B cell (primary cell): ENCODE measurements at regions not wholly inside any gene's neighbourhood (a gene's known extent, or its start where the extent isn't known, plus 50 kb on each side); places are given as distances from the start of the nearest gene placed in this dataset.

Source experiments
- ATAC-seq: fragments of 200-7000 bp; cut with Tn5 transposase; one replicate; pipeline ENCODE4 v1.10.0; 2021; ENCODE audit warnings: low read depth, mild to moderate bottlenecking, moderate number of reproducible peaks, moderate library complexity
- CTCF ChIA-PET: fragments of 350-600 bp; sonication (Branson Sonifier 250); formaldehyde crosslinking; loops from one replicate; lab custom pipeline; 2021; ENCODE audit warnings: antibody characterized with exemption, inconsistent platforms; lab: Charles Lee
- POLR2A ChIA-PET: fragments of 350-600 bp; sonication (Branson Sonifier 250); formaldehyde crosslinking; loops from one replicate; lab custom pipeline; 2021; ENCODE audit warnings: antibody characterized with exemption; lab: Charles Lee
- DNase-seq: peaks from one replicate; pipeline ENCODE4 v3.0.0; 2013
- H2AFZ ChIP-seq: 2 replicates; pipeline ENCODE4 v1.6.1; 2012; ENCODE audit warnings: mild to moderate bottlenecking, low read depth, low read length; ENCODE audit not compliant: insufficient read depth, poor library complexity, severe bottlenecking
- H3K27ac ChIP-seq, 2 donors: 1 replicate in 1 of 2; 2 replicates in 1 of 2; pipeline ENCODE4 v1.5.1; 2012 to 2013; ENCODE audit warnings: low read length in 2 of 2, mild to moderate bottlenecking in 2 of 2, moderate library complexity in 1 of 2
- H3K27me3 ChIP-seq, 4 experiments: fragments of 200-600 bp in 1 of 4; sonication (generic) in 1 of 4; replicated peaks in 1 of 4; 1 replicate in 2 of 4; 2 replicates in 2 of 4; pipeline versions ENCODE4 v1.6.1 to v1.7.0; 2013 to 2016; ENCODE audit warnings: low read length in 3 of 4, mild to moderate bottlenecking in 2 of 4, mixed read lengths in 1 of 4, moderate library complexity in 1 of 4; ENCODE audit not compliant: insufficient read depth in 4 of 4, control insufficient read depth in 3 of 4; ENCODE audit errors: control extremely low read depth in 1 of 4
- H3K36me3 ChIP-seq, 2 experiments: replicated peaks in 1 of 2; 1 replicate in 1 of 2; 2 replicates in 1 of 2; pipeline versions ENCODE4 v1.6.1 to v1.7.1; 2013; ENCODE audit warnings: low read length in 1 of 2; ENCODE audit not compliant: insufficient read depth in 2 of 2, control insufficient read depth in 1 of 2; ENCODE audit errors: control extremely low read depth in 1 of 2, extremely low read depth in 1 of 2
- H3K4me1 ChIP-seq, 2 donors: fragments of 200-600 bp in 1 of 2; sonication (generic) in 1 of 2; 1 replicate in 1 of 2; 2 replicates in 1 of 2; pipeline versions ENCODE4 v1.5.1 to v1.6.1; 2013 to 2017; ENCODE audit warnings: low read length in 2 of 2; ENCODE audit not compliant: control insufficient read depth in 2 of 2, insufficient read depth in 2 of 2
- H3K4me2 ChIP-seq: replicated peaks from 2 replicates; pipeline ENCODE3; 2012; ENCODE audit warnings: mild to moderate bottlenecking, low read depth, low read length; ENCODE audit not compliant: poor library complexity, severe bottlenecking
- H3K4me3 ChIP-seq, 5 experiments: fragments of 200-600 bp in 1 of 5; sonication (generic) in 1 of 5; 1 replicate in 3 of 5; 2 replicates in 2 of 5; pipeline versions ENCODE4 v1.5.1 to v1.7.0; 2011 to 2016; ENCODE audit warnings: low read length in 4 of 5, mild to moderate bottlenecking in 4 of 5, low read depth in 2 of 5, control low read depth in 1 of 5, moderate library complexity in 1 of 5; ENCODE audit not compliant: insufficient read depth in 1 of 5; ENCODE audit errors: control extremely low read depth in 1 of 5, extremely low read depth in 1 of 5
- H3K79me2 ChIP-seq: fragments of 200-600 bp; sonication (generic); one replicate; pipeline ENCODE4 v1.6.0; 2016; ENCODE audit warnings: low read length; ENCODE audit not compliant: control insufficient read depth, insufficient read depth
- H3K9ac ChIP-seq: fragments of 200-600 bp; sonication (generic); 2 replicates; pipeline ENCODE4 v1.6.1; 2017; ENCODE audit warnings: mild to moderate bottlenecking, low read length, moderate library complexity
- H3K9me3 ChIP-seq, 3 donors: one replicate each; pipeline versions ENCODE4 v1.6.1 to v1.7.1; 2013; ENCODE audit warnings: low read length in 2 of 3; ENCODE audit not compliant: control insufficient read depth in 2 of 3, insufficient read depth in 1 of 3; ENCODE audit errors: control extremely low read depth in 1 of 3
- H4K20me1 ChIP-seq: 2 replicates; pipeline ENCODE4 v1.6.0; 2012; ENCODE audit warnings: mild to moderate bottlenecking, low read length; ENCODE audit not compliant: insufficient read depth, control insufficient read depth, poor library complexity, severe bottlenecking
- H3K27ac Mint-ChIP-seq: one replicate; pipeline ENCODE4 v1.8.0; 2021; ENCODE audit warnings: mixed read lengths
- H3K27me3 Mint-ChIP-seq: one replicate; pipeline ENCODE4 v1.8.0; 2021; ENCODE audit warnings: mixed read lengths
- H3K4me1 Mint-ChIP-seq: one replicate; pipeline ENCODE4 v1.8.0; 2021; ENCODE audit warnings: mixed read lengths
- H3K4me3 Mint-ChIP-seq: one replicate; pipeline ENCODE4 v1.8.0; 2021; ENCODE audit warnings: mixed read lengths
- H3K9me3 Mint-ChIP-seq: one replicate; pipeline ENCODE4 v1.8.0; 2022; ENCODE audit warnings: mixed read lengths; ENCODE audit not compliant: insufficient read depth
- EZH2 ChIP-seq: IDR thresholded peaks from 2 replicates; pipeline ENCODE4 v1.6.1; 2012; ENCODE audit warnings: borderline replicate concordance, low read depth, mild to moderate bottlenecking, moderate library complexity, low read length; ENCODE audit not compliant: insufficient read depth, poor library complexity, severe bottlenecking
- WGBS: methylation state at CpG from one replicate; pipeline ENCODE4 v1.1.5; 2013; ENCODE audit warnings: missing lambda C conversion rate; ENCODE audit not compliant: insufficient coverage; 5-methylcytosine and 5-hydroxymethylcytosine counted together
- intact Hi-C: fragments of 100-400 bp; cut with micrococcal nuclease; formaldehyde crosslinking; loops from one replicate; pipeline ENCODE4 v1.10.0; 2022
- TF ChIP-seq, protein P1 (sequence below): fragments of 200-600 bp; IDR thresholded peaks from one replicate; pipeline ENCODE4 v1.8.0; 2022; ENCODE audit warnings: antibody characterized with exemption, mild to moderate bottlenecking

DNA sequence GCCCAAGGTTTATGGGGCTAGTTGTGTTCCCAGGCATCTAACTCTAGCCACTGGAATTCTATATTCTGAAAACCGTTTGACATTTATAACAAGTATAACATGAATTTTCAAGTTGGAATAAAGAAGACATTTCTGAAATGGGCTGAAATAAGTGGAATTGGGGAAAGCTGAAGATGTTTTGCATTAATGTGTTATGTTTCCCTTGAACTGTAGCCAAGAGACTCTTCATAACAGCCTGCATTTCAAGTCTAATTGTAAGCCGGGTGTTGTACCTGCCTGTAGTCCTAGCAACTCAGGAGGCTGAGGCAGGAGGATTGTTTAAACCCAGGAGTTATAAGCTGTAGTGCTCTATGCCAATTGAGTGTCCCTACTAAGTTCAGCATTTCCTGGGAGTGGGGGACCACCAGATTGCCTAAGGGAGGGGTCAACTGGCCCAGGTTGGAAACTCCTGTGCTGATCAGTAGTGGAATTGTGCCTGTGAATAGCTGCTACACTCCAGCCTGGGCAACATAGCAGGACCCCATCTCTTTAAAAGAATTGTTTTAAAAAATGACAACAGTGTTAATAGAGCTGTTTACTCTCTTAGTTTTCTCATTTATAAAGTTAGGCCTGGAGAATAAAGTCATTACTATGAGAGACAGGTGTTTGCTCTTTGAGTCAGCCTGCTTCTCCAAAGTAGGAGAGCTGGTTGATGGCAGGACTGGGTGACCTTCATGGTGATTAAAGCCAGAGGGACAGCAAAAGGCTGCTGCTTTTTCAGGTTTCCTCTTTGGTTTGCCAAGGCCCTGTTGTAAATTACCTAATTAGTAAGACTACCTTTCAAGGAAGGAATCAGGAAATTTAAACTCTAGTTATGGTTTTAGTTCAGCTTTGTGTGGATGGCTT, 483.6 kb upstream of the RGS6 start:
- Mint-ChIP-seq H3K4me1 (peaks cover 37% of the 10 kb centered on the region), H3K27ac (no peak overlapping the region), H3K4me3 (no peak overlapping the region), H3K9me3 (no peaks in the 10 kb centered on the region), H3K27me3 (no peaks in the 10 kb centered on the region)
- Histone ChIP-seq H3K27me3 (no peaks in the 10 kb centered on the region), H4K20me1 (peaks cover 54% of the 10 kb centered on the region), H3K36me3 (peaks cover 0 to 2% of the 10 kb centered on the region in 2 experiments), H3K9me3 (no peaks in the 10 kb centered on the region), H3K4me2 (no peak overlapping the region), H2AFZ (no peak overlapping the region), H3K4me3 (no peak overlapping the region), H3K4me1 (peaks cover 0 to 3% of the 10 kb centered on the region in 2 donors), H3K9ac (no peak overlapping the region), H3K27ac (no peak overlapping the region), H3K79me2 (peaks cover 65% of the 10 kb centered on the region)
- intact Hi-C loops, result no loop called here
- CTCF ChIA-PET, result interaction anchor here (0.9 to 1.1 kb wide), 2 partner anchors 10 to 11 kb away, joined by 3 read pairs; no protein-coding TSS in a partner anchor
- WGBS, result 100% methylated on average over 1 of the region's 2 CpGs
- POLR2A ChIA-PET, result no interaction called here
- no peak for DNase-seq
- no peak for ATAC-seq
- no peak for TF ChIP-seq EZH2
- TF ChIP-seq, protein P1, sequence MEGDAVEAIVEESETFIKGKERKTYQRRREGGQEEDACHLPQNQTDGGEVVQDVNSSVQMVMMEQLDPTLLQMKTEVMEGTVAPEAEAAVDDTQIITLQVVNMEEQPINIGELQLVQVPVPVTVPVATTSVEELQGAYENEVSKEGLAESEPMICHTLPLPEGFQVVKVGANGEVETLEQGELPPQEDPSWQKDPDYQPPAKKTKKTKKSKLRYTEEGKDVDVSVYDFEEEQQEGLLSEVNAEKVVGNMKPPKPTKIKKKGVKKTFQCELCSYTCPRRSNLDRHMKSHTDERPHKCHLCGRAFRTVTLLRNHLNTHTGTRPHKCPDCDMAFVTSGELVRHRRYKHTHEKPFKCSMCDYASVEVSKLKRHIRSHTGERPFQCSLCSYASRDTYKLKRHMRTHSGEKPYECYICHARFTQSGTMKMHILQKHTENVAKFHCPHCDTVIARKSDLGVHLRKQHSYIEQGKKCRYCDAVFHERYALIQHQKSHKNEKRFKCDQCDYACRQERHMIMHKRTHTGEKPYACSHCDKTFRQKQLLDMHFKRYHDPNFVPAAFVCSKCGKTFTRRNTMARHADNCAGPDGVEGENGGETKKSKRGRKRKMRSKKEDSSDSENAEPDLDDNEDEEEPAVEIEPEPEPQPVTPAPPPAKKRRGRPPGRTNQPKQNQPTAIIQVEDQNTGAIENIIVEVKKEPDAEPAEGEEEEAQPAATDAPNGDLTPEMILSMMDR, result no peak
